Osteocyte (in vitro differentiated cells): ENCODE measurements at regions not wholly inside any gene's neighbourhood (a gene's known extent, or its start where the extent isn't known, plus 50 kb on each side); places are given as distances from the start of the nearest gene placed in this dataset.
"Not testable (repeated sequence)": the region's sequence is repeated elsewhere in the genome, so short reads cannot be mapped to it uniquely, and the experiment has no call there.

Experiments
- DNase-seq: peaks from one replicate; pipeline ENCODE4 v3.0.0; 2021; ENCODE audit warnings: mixed read lengths; ENCODE audit not compliant: unreplicated experiment; ENCODE audit errors: extremely low spot score
- H3K27ac Mint-ChIP-seq: one replicate; pipeline ENCODE4 v1.8.0; 2021; ENCODE audit warnings: mild to moderate bottlenecking, mixed read lengths; ENCODE audit not compliant: unreplicated experiment
- H3K27me3 Mint-ChIP-seq: one replicate; pipeline ENCODE4 v1.8.0; 2021; ENCODE audit warnings: mixed read lengths; ENCODE audit not compliant: unreplicated experiment
- H3K36me3 Mint-ChIP-seq: one replicate; pipeline ENCODE4 v1.8.0; 2021; ENCODE audit warnings: mixed read lengths; ENCODE audit not compliant: unreplicated experiment
- H3K4me1 Mint-ChIP-seq: one replicate; pipeline ENCODE4 v1.8.0; 2021; ENCODE audit warnings: mixed read lengths; ENCODE audit not compliant: unreplicated experiment
- H3K4me3 Mint-ChIP-seq: one replicate; pipeline ENCODE4 v1.8.0; 2021; ENCODE audit warnings: mild to moderate bottlenecking, moderate library complexity, mixed read lengths; ENCODE audit not compliant: unreplicated experiment
- H3K9me3 Mint-ChIP-seq: one replicate; pipeline ENCODE4 v1.8.0; 2021; ENCODE audit warnings: mixed read lengths; ENCODE audit not compliant: unreplicated experiment
- CTCF ChIP-seq: fragments of 200-600 bp; sonication (generic); IDR thresholded peaks from 2 replicates; pipeline ENCODE4 v1.5.0; 2021; ENCODE audit warnings: antibody characterized with exemption, mild to moderate bottlenecking, moderate library complexity

GRCh38 chr5:171544913-171545765, 125.7 kb downstream of the FGF18 start:
- no peak for DNase-seq
- H3K27me3 Mint-ChIP-seq, result peaks cover 3% of the 10 kb centered on the region
- TF ChIP-seq CTCF, result no peak
- no peak overlapping the region for H3K27ac Mint-ChIP-seq
- H3K9me3 Mint-ChIP-seq, result no peaks in the 10 kb centered on the region
- no peak overlapping the region for H3K4me3 Mint-ChIP-seq
- H3K36me3 Mint-ChIP-seq, result no peaks in the 10 kb centered on the region
- H3K4me1 Mint-ChIP-seq, result no peaks in the 10 kb centered on the region

- TF ChIP-seq CTCF, result no peak
- Mint-ChIP-seq H3K27me3 (peaks cover 17% of the 10 kb centered on the region), H3K4me1 (no peaks in the 10 kb centered on the region), H3K4me3 (no peak overlapping the region), H3K9me3 (peaks cover 13% of the 10 kb centered on the region), H3K36me3 (no peaks in the 10 kb centered on the region), H3K27ac (no peak overlapping the region)
- DNase-seq, result no peak
These were observed 129.8 kb downstream of the FGF18 start for GRCh38 chr5:171549274-171549673.

- H3K9me3 Mint-ChIP-seq, result peaks cover 13% of the 10 kb centered on the region
- peaks cover 50% of the 10 kb centered on the region for H3K27me3 Mint-ChIP-seq
- not testable (repeated sequence) for DNase-seq, H3K36me3 Mint-ChIP-seq, H3K4me1 Mint-ChIP-seq, H3K4me3 Mint-ChIP-seq, H3K27ac Mint-ChIP-seq
These were observed 134.4 kb downstream of the FGF18 start for GRCh38 chr5:171553817-171554216.

- Mint-ChIP-seq H3K9me3 (peaks cover 13% of the 10 kb centered on the region), H3K4me3 (no peak overlapping the region), H3K27ac (no peak overlapping the region), H3K36me3 (no peaks in the 10 kb centered on the region), H3K4me1 (no peaks in the 10 kb centered on the region), H3K27me3 (peaks cover 59% of the 10 kb centered on the region)
- no peak for DNase-seq
- no peak for TF ChIP-seq CTCF
These were observed 135.7 kb downstream of the FGF18 start for GRCh38 chr5:171555160-171555559.

- no peaks in the 10 kb centered on the region for H3K4me1 Mint-ChIP-seq
- H3K36me3 Mint-ChIP-seq, result no peaks in the 10 kb centered on the region
- no peak for DNase-seq
- H3K27me3 Mint-ChIP-seq, result peaks cover 37% of the 10 kb centered on the region
- no peak overlapping the region for H3K27ac Mint-ChIP-seq
- no peak overlapping the region for H3K4me3 Mint-ChIP-seq
- no peak for TF ChIP-seq CTCF
- peaks cover 13% of the 10 kb centered on the region for H3K9me3 Mint-ChIP-seq
These were observed 143.4 kb downstream of the FGF18 start for GRCh38 chr5:171562822-171563221.
